Epithelial cell of proximal tubule (primary cell): ENCODE measurements at regions not wholly inside any gene's neighbourhood (a gene's known extent, or its start where the extent isn't known, plus 50 kb on each side); places are given as distances from the start of the nearest gene placed in this dataset.

Experiments used
- DNase-seq: peaks from one replicate; pipeline ENCODE4 v3.0.0-alpha.2; 2011; ENCODE audit warnings: low read depth
- H3K4me3 ChIP-seq: 2 replicates; pipeline ENCODE4 v1.5.1; 2011; ENCODE audit warnings: low read depth, mild to moderate bottlenecking, low read length
- TF ChIP-seq, protein P1 (sequence below): conservative IDR thresholded peaks from 2 replicates; pipeline ENCODE4 v1.5.1; 2012; ENCODE audit warnings: low read depth, mild to moderate bottlenecking, low read length

DNA sequence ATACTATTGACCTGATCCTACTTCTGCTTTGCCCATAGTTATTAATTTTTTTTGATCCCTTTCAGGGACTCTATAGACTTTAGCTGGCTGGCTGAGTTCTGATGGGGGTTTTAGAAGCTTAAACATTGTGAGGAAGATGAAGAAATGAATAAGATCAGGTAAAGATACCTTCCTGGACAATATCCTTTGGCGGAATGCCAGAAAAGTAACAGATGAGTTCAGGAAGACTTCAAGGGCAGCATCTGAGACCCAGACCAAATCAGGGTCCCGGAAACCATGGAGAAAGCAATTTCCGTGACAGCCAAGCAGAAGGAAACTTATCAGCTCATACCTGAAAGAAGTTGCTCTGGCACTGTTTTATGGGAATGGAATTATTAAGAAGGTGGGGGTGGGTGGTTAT, 100.4 kb downstream of the XCL2 start:
- no peak for DNase-seq
- TF ChIP-seq, protein P1, sequence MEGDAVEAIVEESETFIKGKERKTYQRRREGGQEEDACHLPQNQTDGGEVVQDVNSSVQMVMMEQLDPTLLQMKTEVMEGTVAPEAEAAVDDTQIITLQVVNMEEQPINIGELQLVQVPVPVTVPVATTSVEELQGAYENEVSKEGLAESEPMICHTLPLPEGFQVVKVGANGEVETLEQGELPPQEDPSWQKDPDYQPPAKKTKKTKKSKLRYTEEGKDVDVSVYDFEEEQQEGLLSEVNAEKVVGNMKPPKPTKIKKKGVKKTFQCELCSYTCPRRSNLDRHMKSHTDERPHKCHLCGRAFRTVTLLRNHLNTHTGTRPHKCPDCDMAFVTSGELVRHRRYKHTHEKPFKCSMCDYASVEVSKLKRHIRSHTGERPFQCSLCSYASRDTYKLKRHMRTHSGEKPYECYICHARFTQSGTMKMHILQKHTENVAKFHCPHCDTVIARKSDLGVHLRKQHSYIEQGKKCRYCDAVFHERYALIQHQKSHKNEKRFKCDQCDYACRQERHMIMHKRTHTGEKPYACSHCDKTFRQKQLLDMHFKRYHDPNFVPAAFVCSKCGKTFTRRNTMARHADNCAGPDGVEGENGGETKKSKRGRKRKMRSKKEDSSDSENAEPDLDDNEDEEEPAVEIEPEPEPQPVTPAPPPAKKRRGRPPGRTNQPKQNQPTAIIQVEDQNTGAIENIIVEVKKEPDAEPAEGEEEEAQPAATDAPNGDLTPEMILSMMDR = no peak
- H3K4me3 ChIP-seq = no peak overlapping the region

DNA sequence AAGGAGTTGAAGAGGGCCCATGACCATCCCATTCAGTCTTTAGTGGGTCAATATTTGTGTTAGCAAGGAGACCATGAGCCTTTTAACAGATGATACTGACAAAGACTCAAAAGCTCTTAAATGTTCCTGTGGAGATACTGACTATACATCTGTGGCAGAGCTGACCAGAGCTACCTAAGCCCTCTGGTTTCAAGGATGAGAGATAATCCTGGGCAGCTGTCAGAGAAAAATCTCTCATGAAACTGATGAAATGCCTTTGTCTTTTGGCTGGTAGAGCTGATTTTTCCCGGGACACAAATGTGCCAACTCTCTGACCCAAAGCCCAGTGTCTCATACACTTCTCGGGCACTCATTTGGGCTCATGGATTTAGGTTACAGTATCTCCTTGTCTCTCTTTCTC, 100.9 kb downstream of the XCL2 start:
- no peak for DNase-seq
- no peak overlapping the region for H3K4me3 ChIP-seq
- TF ChIP-seq, protein P1 = no peak

DNA sequence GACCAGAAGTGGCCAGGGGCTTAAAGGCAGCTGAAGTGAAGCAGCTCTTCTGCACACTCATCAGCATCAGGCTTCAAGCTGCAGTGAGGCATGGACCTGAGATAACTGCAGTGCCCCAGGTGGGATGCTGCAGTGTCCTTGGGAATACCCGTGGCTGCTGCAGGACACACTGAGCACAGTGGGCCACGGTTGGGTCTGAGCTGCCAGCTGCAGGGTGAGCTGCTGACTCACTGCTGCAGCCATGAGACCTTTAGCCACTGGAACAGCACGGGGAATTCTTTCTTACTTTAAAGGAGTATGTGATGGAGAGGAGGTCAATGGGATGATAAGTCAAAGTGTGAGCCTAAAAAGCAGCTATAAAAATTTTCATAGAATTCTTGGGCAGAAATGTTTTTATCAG, 102.1 kb downstream of the XCL2 start:
- TF ChIP-seq, protein P1 = no peak
- no peak for DNase-seq
- no peak overlapping the region for H3K4me3 ChIP-seq

DNA sequence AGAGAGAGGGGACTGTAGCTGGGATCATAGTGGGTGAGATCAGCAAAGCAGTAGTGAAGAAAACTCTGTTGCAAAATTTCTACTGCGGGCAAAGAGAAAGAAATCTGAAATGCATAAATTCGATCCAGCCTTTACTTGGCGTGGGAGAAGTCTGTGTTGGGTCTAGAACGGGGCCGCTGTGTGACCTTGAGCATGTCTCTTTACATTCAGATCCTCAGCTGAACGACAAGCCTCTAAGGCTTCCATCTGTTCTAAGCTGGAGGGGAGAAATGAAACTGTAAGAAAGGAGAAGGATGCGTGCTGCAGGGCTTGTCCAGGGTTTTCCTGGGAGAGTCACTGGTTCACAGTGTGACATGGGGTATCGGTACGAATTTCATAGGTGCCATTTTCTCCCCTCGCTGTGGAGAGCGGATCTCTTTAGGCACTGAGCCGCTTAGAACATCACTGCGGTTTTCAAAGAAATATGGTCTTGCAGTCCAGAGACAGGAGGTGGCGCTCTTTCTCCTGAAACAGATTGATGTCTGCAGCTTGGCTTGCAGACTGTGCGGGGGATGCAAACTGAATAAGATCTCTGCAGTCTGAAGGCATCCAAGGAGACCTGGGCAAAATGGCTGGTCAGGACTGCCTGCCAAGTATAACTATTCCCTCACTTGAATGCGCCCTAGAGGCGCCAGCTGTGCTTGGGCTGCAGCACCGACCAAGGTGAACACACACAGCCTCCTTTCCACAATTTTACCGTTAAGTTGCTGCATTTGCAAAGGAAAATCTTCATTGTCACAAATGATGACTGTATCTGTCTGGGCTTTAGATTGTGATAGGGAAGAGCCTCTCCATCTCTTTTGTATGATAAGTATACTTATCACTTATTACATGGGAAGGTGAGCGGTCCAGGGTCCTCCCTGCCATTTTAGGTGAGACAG, 104.1 kb downstream of the XCL2 start:
- DNase-seq = peak; percentile 47
- peak overlapping the region; percentile 37 for H3K4me3 ChIP-seq
- TF ChIP-seq, protein P1 = peak; percentile 92

DNA sequence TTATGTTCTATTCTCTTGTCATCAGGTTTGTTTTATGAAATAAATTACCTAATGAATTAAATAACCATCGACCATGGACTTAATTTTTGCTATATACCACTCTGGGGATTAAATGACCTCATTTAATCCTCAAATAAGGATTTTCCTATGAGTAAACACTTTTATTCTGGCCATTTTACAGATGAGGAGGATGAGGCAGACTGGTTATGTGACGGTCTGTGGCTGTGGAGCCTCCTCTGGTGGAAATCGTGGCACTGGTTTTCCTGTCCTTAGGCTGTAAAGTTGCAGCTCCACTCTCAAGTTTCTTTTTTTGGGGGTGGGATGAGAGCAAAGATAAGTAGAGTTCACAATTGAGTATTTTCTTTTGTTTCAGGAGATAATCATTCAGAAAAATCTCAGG, 105.2 kb downstream of the XCL2 start:
- TF ChIP-seq, protein P1 = no peak
- no peak for DNase-seq
- no peak overlapping the region for H3K4me3 ChIP-seq

DNA sequence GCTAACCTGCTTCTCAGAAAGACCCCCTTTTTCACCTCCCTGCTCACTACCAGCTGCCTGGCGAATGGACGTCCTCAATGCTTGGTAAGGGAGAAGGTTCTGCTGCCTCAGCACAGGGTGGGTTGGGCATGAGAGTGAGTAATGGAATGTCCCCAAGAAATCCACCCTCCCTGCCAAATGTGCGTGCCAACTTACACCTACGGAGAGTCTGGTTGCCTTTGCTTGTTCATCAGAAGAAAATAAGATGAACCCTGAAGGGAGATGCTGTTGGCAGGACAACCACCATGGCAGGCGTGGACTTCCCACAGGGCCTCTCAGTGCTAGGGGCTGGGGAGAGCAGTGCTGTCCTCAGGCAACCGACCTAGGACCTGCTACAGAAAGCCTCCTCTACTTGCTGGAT, 106.0 kb downstream of the XCL2 start:
- DNase-seq = no peak
- no peak overlapping the region for H3K4me3 ChIP-seq
- TF ChIP-seq, protein P1 = no peak

DNA sequence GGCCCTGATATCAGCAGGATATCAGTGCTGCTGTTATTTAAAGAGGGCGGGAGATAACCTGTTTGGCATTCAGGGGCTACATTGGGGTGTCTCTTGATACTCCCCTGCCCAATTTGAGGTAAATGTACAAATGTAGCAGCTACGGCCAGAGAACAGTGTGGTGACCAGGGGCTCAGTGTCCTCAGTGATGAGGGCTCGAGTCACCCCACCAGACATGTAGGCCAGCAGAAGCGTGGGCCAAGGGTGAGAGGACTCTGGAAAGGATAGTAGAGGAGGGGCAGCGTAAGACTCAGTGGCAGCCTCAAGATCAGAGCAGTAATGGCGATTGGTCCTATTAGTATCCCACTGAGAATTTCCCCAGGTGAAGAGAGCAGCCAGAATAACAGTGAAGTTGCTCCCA, 108.4 kb downstream of the XCL2 start:
- DNase-seq = no peak
- TF ChIP-seq, protein P1 = no peak
- no peak overlapping the region for H3K4me3 ChIP-seq
